ENCODE measurements at regions not wholly inside any gene's neighbourhood (a gene's known extent, or its start where the extent isn't known, plus 50 kb on each side); places are given as distances from the start of the nearest gene placed in this dataset.

- TF ChIP-seq CTCF (IDR thresholded peaks at IDR 0.05; ENCODE audit: low read depth, low read length, poor library complexity, severe bottlenecking) (no peak), EZH2phosphoT487 (IDR thresholded peaks at IDR 0.05; ENCODE audit: borderline replicate concordance, low read length) (no peak)
Observed at GRCh38 chr5:57895766-57896165, 413.2 kb upstream of the ACTBL2 start.

Measured in DOHH2 (cell line).